Mononuclear cell (primary cell): ENCODE measurements at regions not wholly inside any gene's neighbourhood (a gene's known extent, or its start where the extent isn't known, plus 50 kb on each side); places are given as distances from the start of the nearest gene placed in this dataset.
"Not testable (repeated sequence)": the region's sequence is repeated elsewhere in the genome, so short reads cannot be mapped to it uniquely, and the experiment has no call there.

ENCODE experiments used
- H3K27me3 ChIP-seq: 2 replicates; pipeline ENCODE4 v1.6.0; 2011; ENCODE audit warnings: low read length, control low read depth; ENCODE audit not compliant: insufficient read depth
- H3K4me1 ChIP-seq: 2 replicates; pipeline ENCODE4 v1.5.1; 2011; ENCODE audit warnings: mild to moderate bottlenecking, low read length, control low read depth; ENCODE audit not compliant: insufficient read depth
- H3K4me3 ChIP-seq: 2 replicates; pipeline ENCODE4 v1.5.1; 2011; ENCODE audit warnings: mild to moderate bottlenecking, low read length, moderate library complexity
- H3K9me3 ChIP-seq: 2 replicates; pipeline ENCODE4 v1.5.1; 2011; ENCODE audit warnings: low read depth, mild to moderate bottlenecking, control low read depth, low read length

DNA sequence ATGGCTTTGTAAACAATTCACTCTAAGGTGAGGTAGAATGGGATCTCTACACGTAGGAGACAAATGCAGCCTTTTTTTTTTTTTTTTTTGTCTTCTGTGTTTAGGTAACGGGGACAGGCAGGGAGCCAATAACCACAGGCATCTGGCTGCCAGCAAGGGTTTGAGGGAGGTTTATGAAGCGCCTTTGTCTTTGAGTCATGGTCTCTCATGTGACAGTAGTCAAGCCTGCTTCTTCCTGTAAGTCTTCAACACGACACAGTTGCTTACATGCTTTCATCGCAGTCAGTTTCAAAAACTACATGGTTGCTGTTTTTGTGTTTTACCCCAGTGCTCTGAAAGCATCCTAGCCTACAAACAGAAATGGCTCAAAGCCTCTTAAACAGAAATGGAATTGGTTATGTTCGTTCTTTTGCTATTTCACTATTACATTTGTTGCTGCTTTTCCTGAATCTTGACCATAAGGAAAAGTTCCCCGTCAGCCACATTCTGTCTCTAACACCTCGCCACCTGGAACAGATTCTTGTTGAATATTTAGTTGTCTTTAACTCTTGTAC, 127.8 kb upstream of the METTL14 start:
- Histone ChIP-seq H3K9me3 (no peaks in the 10 kb centered on the region), H3K4me1 (no peaks in the 10 kb centered on the region), H3K27me3 (no peaks in the 10 kb centered on the region), H3K4me3 (no peak overlapping the region)

DNA sequence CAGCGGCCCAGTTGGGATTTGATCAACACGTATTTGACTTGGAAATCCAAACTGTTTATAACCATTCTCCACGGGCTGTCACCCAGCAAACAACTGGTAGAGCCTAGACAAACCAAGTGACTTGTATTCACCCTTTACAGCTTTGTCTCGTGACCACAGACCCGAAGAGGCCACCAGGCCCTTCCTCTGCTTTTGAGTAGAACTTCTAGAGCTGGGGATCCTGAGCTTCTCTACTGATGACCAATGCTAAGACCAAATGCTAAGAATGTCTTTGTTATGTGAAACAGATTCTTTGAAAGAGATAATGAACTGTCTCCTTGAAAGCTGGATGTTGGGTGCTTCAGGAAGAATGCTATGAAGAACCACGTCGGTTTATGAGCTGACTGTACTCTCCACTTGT, 127.0 kb upstream of the METTL14 start:
- H3K27me3 ChIP-seq, H3K4me1 ChIP-seq, H3K9me3 ChIP-seq, H3K4me3 ChIP-seq: not testable (repeated sequence)

DNA sequence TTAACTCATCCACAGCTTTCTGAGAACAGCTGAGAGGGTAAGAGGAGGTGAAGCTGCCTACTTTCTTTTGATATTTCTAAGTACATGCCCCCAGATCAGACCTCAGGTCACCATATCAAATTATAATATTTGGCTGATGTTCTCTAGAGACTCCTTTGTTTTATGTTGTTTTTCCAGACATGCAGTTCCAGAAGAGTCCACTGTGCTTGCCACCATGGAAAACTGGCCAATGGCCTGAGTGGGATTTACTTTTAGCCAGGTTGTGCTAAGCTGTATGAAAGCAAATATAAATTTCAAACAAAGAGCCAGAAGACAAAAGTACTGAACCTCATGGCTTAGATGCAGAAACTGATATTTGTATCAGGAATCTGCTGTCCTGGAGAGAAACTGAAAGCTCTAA, 123.6 kb upstream of the METTL14 start:
- H3K4me3 ChIP-seq, H3K9me3 ChIP-seq, H3K4me1 ChIP-seq, H3K27me3 ChIP-seq: not testable (repeated sequence)

DNA sequence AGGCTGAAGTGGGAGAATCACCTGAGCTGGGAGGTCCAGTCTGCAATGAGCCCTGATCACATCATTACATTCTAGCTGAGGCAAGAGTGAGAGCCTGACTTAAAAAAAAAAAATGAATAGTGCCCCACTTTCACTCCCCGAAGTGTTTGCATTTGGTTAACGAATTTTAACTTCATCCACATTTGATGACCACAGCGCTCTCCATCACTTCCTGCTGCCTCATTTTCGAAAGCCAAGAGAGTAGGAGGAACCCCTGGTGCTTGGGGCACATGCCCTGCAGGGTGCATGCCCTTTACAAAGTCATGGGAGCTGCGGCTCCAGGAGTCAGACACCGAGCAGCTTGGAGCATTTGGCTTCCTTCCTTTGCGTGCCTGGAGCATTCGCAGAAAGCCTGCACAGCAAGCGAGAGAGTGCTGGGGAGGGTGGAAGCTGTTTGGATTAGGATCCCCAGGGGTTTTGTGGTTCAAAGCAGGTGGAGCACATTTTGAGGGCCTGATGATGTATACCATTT, 119.1 kb upstream of the METTL14 start:
- not testable (repeated sequence) for H3K4me1 ChIP-seq, H3K4me3 ChIP-seq, H3K9me3 ChIP-seq, H3K27me3 ChIP-seq

DNA sequence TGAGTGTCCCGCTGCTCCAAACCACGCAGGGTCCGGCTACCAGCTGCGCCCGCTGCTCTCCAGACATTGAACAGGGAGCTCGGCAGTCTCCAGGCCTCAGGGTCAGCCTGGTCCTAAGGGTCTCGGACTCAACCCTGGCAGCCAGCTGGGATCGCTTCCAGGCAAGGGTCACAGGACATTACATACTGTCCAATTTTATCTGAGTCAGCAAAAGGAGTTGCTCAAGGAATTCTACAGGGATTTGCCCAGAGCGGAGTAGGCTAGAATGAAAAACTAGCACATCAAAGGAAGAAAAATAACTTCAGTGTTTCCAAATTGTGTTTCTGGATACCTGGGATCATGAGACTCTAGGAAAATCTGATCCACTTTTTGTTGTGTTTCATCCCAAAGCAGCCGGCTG, 112.2 kb upstream of the METTL14 start:
- not testable (repeated sequence) for H3K4me1 ChIP-seq, H3K9me3 ChIP-seq, H3K27me3 ChIP-seq, H3K4me3 ChIP-seq

DNA sequence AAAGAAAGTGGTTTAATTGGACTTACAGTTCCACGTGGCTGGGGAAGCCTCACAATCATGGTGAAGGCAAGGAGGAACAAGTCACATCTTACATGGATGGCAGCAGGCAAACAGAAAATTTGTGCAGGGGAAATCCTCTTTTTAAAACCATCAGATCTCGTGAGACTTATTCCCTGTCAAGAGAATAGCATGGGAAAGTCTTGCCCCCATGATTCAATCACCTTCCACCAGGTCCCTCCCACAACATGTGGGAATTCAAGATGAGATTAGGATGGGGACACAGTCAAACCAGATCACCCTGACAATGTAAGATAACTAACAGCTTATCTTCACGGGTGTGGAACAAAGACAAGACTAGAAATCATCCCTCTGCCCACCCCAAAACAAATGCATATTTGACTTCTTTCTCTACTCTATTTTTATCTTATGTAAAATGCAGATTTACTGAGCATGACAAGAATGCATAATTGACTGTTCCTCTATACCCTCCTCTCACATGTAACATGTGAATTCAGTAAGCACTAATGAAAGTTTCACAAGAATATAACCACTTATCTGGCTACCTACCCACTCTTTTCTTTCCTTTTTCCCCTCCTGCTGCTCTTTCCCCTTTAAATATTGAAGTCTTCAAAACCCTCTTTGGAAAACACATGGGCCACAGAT, 110.8 kb upstream of the METTL14 start:
- H3K4me1 ChIP-seq, H3K9me3 ChIP-seq, H3K27me3 ChIP-seq, H3K4me3 ChIP-seq: not testable (repeated sequence)

DNA sequence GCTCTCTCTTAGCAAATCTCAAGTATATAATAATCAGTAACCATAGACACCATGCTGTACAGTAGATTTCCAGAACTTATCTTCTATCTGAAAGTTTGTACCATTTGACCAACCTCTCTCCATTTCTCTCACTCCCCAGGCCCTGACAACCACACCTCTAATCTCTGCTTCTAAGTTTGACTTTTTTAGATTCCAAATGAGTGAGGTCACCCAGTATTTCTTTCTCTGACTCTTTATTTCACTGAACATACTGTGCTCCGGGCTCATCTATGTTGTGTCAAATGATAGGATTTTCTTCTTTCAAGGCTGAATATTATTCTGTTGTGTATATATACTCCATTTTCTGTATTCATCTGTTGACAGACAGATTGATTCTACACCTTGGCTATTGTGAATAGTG, 110.1 kb upstream of the METTL14 start:
- not testable (repeated sequence) for H3K4me1 ChIP-seq, H3K9me3 ChIP-seq, H3K27me3 ChIP-seq, H3K4me3 ChIP-seq

DNA sequence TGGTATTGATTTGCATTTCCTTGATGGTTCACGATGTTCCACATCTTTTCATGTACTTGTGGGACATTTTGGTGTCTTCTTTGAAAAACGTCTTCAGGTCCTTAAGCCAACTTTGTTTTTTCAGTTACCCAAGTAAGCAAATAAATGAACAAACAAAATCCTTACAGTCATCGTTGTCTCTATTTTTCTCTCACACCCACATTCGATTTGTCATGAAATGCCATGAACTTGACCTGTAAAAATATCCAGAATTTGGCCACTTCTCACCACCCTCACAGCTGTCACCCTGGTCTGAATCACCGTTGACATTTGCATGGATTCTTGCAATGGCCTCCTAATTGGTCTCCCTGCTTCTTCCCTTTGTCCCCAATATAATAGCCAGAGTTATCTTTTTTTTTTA, 109.5 kb upstream of the METTL14 start:
- H3K4me1 ChIP-seq, H3K27me3 ChIP-seq, H3K4me3 ChIP-seq, H3K9me3 ChIP-seq: not testable (repeated sequence)

DNA sequence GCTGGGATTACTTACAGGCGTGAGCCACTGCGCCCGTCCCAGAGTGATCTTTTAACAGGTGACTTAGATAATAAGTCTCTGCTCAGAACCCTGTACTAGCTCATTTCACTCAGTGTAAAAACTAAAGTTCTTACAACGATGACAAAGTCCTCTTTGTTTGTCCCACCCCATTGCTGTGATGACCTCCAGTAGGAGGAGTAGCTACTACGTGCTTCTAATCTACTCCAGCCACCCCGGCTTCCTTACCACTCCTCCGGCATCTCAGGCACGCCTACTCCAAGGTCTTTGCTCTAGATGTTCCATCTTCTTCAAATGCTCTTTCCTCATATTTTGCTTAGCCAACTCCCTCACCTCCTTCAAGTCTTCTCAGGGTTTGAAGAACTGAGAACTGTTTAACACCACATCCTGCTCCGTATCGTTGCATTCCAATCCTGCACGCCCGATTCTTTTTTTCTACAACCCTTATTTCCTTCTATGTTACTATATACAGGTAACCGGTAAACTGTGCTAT, 108.4 kb upstream of the METTL14 start:
- H3K4me3 ChIP-seq, H3K9me3 ChIP-seq, H3K27me3 ChIP-seq, H3K4me1 ChIP-seq: not testable (repeated sequence)

DNA sequence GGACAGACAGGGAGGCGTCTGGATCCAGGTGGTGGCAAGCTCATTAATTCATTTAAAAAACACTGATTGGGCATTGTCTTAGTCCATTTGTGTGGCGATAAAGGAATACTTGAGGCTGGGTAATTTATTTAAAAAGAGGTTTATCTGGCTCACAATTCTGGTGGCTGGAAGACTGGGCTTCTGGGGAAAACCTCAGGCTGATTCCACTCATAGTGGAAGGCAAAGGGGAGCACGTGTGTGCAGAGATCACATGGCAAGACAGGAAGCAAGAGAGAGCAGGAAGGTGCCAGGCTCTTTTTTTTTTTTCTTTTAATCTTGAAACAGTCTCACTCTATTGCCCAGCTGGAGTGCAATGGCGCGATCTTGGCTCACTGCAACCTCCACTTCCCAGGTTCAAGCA, 100.2 kb upstream of the METTL14 start:
- peaks cover 10% of the 10 kb centered on the region for H3K27me3 ChIP-seq

DNA sequence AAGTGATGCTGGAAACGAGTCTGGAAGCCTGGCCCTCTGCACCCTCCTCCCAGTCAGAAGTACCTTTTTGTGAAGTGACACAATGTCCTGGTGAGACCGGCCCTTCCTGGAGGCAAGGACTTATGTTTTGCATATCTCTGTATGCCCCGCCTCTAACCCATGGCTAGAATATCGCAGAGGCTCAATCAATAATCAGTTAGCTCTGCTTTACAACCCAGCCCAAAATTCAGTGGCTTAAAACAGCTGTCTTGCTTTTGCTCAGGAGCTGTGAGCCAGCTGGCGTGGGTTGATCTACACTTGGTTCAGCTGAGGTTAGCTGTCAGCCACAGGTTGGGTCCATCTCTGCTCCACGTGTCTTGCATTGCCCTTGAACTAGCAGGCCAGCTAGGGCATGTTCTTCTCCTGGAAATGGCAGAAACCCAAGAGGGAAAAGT, 98.8 kb upstream of the METTL14 start:
- H3K27me3 ChIP-seq: peaks cover 10% of the 10 kb centered on the region
- no peaks in the 10 kb centered on the region for H3K9me3 ChIP-seq
- H3K4me1 ChIP-seq: peaks cover 13% of the 10 kb centered on the region
- no peak overlapping the region for H3K4me3 ChIP-seq

More for the DNA sequence above, 100.2 kb upstream of the METTL14 start:
- H3K4me1 ChIP-seq: peaks cover under 1% of the 10 kb centered on the region
- no peaks in the 10 kb centered on the region for H3K9me3 ChIP-seq
- H3K4me3 ChIP-seq: no peak overlapping the region

DNA sequence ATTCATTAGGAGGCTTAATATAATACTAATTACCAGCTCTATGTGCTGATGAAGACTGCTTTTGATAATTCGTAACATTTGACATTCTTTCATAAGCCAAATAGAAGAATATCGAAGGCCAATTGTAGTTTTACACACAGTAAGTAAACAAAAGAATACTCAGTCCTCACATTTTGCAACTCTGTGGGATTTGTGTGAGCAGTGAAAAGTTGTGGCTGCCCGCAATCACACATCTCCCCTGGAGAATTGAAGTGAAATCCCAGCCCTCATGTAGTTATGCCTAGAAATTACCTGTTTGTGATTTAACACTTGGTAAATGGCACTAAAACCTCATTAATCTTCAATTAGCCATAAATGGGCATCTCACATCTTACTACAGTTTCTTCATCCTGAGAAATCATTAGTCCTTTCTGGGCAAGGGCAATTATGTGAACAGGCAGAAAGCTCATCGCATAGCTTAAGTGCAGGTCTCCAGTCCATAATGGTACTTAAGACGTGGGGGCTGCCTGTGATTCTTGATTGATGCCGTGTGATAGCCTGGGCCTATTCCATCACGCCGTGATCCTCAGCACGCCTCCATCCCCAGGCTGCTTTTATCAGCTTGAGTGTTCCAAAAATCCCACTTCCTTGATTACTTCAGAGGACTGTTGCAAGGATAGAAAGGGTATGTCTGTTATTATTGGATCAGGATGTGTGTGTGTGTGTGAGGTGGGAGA, 97.9 kb upstream of the METTL14 start:
- H3K4me3 ChIP-seq: no peak overlapping the region
- no peaks in the 10 kb centered on the region for H3K9me3 ChIP-seq
- H3K4me1 ChIP-seq: peaks cover 13% of the 10 kb centered on the region
- H3K27me3 ChIP-seq: peaks cover 9% of the 10 kb centered on the region

DNA sequence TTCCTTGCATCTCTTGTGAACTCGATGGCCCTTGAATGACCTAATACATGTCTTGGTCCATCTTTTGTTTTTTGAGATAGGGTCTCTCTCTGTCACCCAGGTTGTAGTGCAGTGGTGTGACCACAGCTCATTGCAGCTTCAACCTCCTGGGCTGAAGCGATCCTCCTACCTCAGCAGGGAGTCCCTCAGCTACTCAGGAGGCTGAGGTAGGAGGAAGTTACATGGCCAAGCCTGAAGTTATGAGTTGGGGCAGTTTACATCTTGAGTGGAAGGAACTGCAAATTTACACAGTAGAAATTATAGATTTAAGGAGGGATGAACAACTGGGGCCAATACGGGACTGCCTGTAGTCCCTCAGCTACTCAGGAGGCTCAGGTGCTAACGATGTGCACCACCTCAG, 97.2 kb upstream of the METTL14 start:
- Histone ChIP-seq H3K4me1 (peaks cover 13% of the 10 kb centered on the region), H3K4me3 (no peak overlapping the region), H3K27me3 (peaks cover 6% of the 10 kb centered on the region), H3K9me3 (no peaks in the 10 kb centered on the region)

DNA sequence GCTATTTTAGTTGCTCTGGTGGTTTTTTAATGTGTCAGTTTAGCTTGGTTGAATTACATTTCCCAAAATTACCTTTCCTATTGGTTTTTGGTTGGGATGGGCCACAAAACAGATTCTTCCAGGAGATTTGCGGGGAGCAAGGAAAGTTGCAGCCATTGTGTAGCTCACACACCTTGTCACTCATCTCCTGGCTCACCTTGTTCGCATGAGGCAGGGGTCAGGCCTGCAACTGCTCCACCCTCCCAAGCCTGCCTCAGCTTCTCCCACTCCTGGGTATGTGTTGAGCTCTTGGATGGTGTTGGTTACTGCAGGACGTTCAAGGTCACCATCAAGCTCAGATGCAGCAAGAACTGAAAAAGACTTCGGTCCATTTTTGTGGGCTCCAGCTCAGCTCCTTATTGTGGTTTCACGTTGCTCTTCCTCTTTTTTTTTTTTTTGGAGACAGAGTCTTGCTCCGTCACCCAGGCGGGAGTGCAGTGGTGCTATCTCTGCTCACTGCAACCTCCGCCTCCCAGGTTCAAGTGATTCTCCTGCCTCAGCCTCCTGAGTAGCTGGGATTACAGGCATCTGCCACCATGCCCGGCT, 95.6 kb upstream of the METTL14 start:
- H3K4me3 ChIP-seq: no peak overlapping the region
- no peaks in the 10 kb centered on the region for H3K9me3 ChIP-seq
- peaks cover 13% of the 10 kb centered on the region for H3K4me1 ChIP-seq
- peaks cover 6% of the 10 kb centered on the region for H3K27me3 ChIP-seq

DNA sequence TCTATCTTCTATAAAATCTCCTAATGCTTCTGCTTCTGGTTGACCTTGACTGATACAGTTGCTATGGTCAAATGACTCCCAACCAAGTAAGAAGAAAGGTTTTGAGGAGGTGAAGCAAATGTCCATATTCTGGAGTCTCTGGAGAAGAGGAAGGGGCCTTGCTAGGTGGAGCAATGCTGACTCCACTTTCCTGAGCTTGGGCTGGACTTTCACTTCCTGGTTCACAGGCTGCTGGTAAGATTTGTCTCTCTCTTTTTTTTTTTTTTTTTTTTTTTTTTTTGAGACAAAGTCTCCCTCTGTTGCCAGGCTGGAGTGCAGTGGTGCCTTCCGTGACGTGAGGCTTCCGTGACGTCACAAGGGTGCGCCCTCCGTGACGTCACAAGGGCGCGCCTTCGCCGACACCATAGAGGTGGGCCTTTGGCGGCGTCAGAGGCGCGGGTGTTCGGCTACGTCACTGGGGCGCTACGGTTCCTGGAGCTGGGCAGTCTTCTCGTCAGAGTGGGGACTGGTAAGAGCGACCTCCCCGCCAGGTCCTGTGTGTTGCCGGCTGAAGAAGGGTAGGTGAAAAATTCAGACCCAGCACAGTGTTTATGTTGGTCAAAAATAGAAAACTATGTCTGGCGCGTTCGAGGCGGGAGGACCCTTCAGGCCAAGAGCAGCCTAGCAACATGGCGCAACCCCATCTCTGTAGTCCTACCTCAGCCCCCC, 93.7 kb upstream of the METTL14 start:
- Histone ChIP-seq H3K4me3 (peak overlapping the region; percentile 50), H3K4me1 (peaks cover 13% of the 10 kb centered on the region)
- H3K27me3 ChIP-seq, H3K9me3 ChIP-seq: not testable (repeated sequence)
